HG03280 (cell line): ENCODE measurements at regions not wholly inside any gene's neighbourhood (a gene's known extent, or its start where the extent isn't known, plus 50 kb on each side); places are given as distances from the start of the nearest gene placed in this dataset.
A peak's percentile ranks its signal among the peaks of the same experiment; 100 is the strongest.

Experiments used
- ATAC-seq: cut with Tn5 transposase; IDR thresholded peaks from one replicate; pipeline ENCODE4 v1.9.1; 2021; ENCODE audit warnings: mild to moderate bottlenecking, moderate library complexity; ENCODE audit not compliant: unreplicated experiment

- no peak for ATAC-seq
Measured at GRCh38 chr12:77163074-77164038, 98.0 kb upstream of the E2F7 start.

- ATAC-seq: no peak
Measured at GRCh38 chr12:77161944-77162343, 96.6 kb upstream of the E2F7 start.

GRCh38 chr12:77160931-77161330, 95.6 kb upstream of the E2F7 start:
- no peak for ATAC-seq

- ATAC-seq: no peak
Measured at GRCh38 chr12:77153706-77154105, 88.3 kb upstream of the E2F7 start.

GRCh38 chr12:77152623-77153193, 87.3 kb upstream of the E2F7 start:
- ATAC-seq: no peak

GRCh38 chr12:77151030-77151429, 85.7 kb upstream of the E2F7 start:
- ATAC-seq: no peak

- peak; percentile 54 for ATAC-seq
Measured at GRCh38 chr12:77133566-77133965, 68.2 kb upstream of the E2F7 start.

GRCh38 chr12:77131977-77132490, 66.7 kb upstream of the E2F7 start:
- ATAC-seq: no peak

- ATAC-seq: no peak
Measured at GRCh38 chr12:77130193-77130592, 64.8 kb upstream of the E2F7 start.

GRCh38 chr12:77124767-77125166, 59.4 kb upstream of the E2F7 start:
- ATAC-seq: peak; percentile 72

- ATAC-seq: no peak
Measured at GRCh38 chr12:77122661-77123060, 57.3 kb upstream of the E2F7 start.

- no peak for ATAC-seq
Measured at GRCh38 chr12:77122236-77122635, 56.9 kb upstream of the E2F7 start.

- ATAC-seq: no peak
Measured at GRCh38 chr12:77120156-77121085, 55.1 kb upstream of the E2F7 start.

- no peak for ATAC-seq
Measured at GRCh38 chr12:77118696-77119095, 53.3 kb upstream of the E2F7 start.

GRCh38 chr12:77116277-77116676, 50.9 kb upstream of the E2F7 start:
- ATAC-seq: no peak

GRCh38 chr12:77115471-77115870, 50.1 kb upstream of the E2F7 start:
- no peak for ATAC-seq
